ENCODE measurements at regions not wholly inside any gene's neighbourhood (a gene's known extent, or its start where the extent isn't known, plus 50 kb on each side); places are given as distances from the start of the nearest gene placed in this dataset.

- H3K4me3 Mint-ChIP-seq (ENCODE audit: unreplicated experiment) = no peak overlapping the region
- no peak for DNase-seq
- H3K4me1 Mint-ChIP-seq (ENCODE audit: low read depth, unreplicated experiment) = no peaks in the 10 kb centered on the region
- H3K4me1 ChIP-seq = peaks cover 27% of the 10 kb centered on the region
- no peaks in the 10 kb centered on the region for H3K36me3 Mint-ChIP-seq (ENCODE audit: insufficient read depth, unreplicated experiment)
- CTCF ChIA-PET = no interaction called here
- H3K27me3 Mint-ChIP-seq (ENCODE audit: insufficient read depth, unreplicated experiment) = no peaks in the 10 kb centered on the region
- H3K27me3 ChIP-seq (replicated peaks; ENCODE audit: control insufficient read depth, insufficient read depth, low read length) = no peaks in the 10 kb centered on the region
- H3K9me3 ChIP-seq = peaks cover 13% of the 10 kb centered on the region; the same call in 1 of the 2 replicates
- H3K36me3 ChIP-seq (ENCODE audit: control insufficient read depth, insufficient read depth, low read length) = no peaks in the 10 kb centered on the region
- no peak for TF ChIP-seq CTCF (IDR thresholded peaks at IDR 0.05; ENCODE audit: insufficient read depth in 1 of 2, low read depth in 1 of 2, low read length in 1 of 2, severe bottlenecking in 1 of 2, unreplicated experiment in 1 of 2)
- no peak overlapping the region for H3K27ac Mint-ChIP-seq (ENCODE audit: unreplicated experiment)
- POLR2A ChIA-PET = no interaction called here
- H3K4me3 ChIP-seq (ENCODE audit: low read depth, low read length) = no peak overlapping the region
- no TSS peak for BruUV-seq (replicated peaks)
- intact Hi-C loops (cut with micrococcal nuclease; ENCODE audit: unreplicated experiment) = no loop called here
- peaks cover 37% of the 10 kb centered on the region for H3K9me3 Mint-ChIP-seq (ENCODE audit: unreplicated experiment)
Observed at GRCh38 chr12:27907766-27908165, 64.8 kb downstream of the PTHLH start.

GRCh38 chr12:27906658-27907473, 65.7 kb downstream of the PTHLH start:
- no peak overlapping the region for H3K4me3 Mint-ChIP-seq (ENCODE audit: unreplicated experiment)
- no peak for TF ChIP-seq CTCF (IDR thresholded peaks at IDR 0.05; ENCODE audit: insufficient read depth in 1 of 2, low read depth in 1 of 2, low read length in 1 of 2, severe bottlenecking in 1 of 2, unreplicated experiment in 1 of 2)
- H3K27me3 ChIP-seq (replicated peaks; ENCODE audit: control insufficient read depth, insufficient read depth, low read length) = no peaks in the 10 kb centered on the region
- no peak for DNase-seq
- peaks cover 27% of the 10 kb centered on the region for H3K4me1 ChIP-seq
- H3K27ac Mint-ChIP-seq (ENCODE audit: unreplicated experiment) = peak overlapping the region; percentile 20
- H3K36me3 Mint-ChIP-seq (ENCODE audit: insufficient read depth, unreplicated experiment) = no peaks in the 10 kb centered on the region
- no peaks in the 10 kb centered on the region for H3K27me3 Mint-ChIP-seq (ENCODE audit: insufficient read depth, unreplicated experiment)
- no peaks in the 10 kb centered on the region for H3K4me1 Mint-ChIP-seq (ENCODE audit: low read depth, unreplicated experiment)
- POLR2A ChIA-PET = no interaction called here
- CTCF ChIA-PET = no interaction called here
- no TSS peak for BruUV-seq (replicated peaks)
- no peaks in the 10 kb centered on the region for H3K36me3 ChIP-seq (ENCODE audit: control insufficient read depth, insufficient read depth, low read length)
- peaks cover 37% of the 10 kb centered on the region for H3K9me3 Mint-ChIP-seq (ENCODE audit: unreplicated experiment)
- H3K4me3 ChIP-seq (ENCODE audit: low read depth, low read length) = no peak overlapping the region
- H3K9me3 ChIP-seq = peaks cover 13% of the 10 kb centered on the region; the same call in 1 of the 2 replicates
- intact Hi-C loops (cut with micrococcal nuclease; ENCODE audit: unreplicated experiment) = no loop called here

GRCh38 chr12:27906127-27906500, 66.4 kb downstream of the PTHLH start:
- no peak for DNase-seq
- Mint-ChIP-seq H3K9me3 (ENCODE audit: unreplicated experiment) (peaks cover 31% of the 10 kb centered on the region), H3K27ac (ENCODE audit: unreplicated experiment) (peak overlapping the region; percentile 20), H3K36me3 (ENCODE audit: insufficient read depth, unreplicated experiment) (no peaks in the 10 kb centered on the region), H3K27me3 (ENCODE audit: insufficient read depth, unreplicated experiment) (no peaks in the 10 kb centered on the region), H3K4me1 (ENCODE audit: low read depth, unreplicated experiment) (no peaks in the 10 kb centered on the region), H3K4me3 (ENCODE audit: unreplicated experiment) (no peak overlapping the region)
- Histone ChIP-seq H3K27me3 (replicated peaks; ENCODE audit: control insufficient read depth, insufficient read depth, low read length) (no peaks in the 10 kb centered on the region), H3K4me1 (peaks cover 27% of the 10 kb centered on the region), H3K4me3 (ENCODE audit: low read depth, low read length) (no peak overlapping the region), H3K36me3 (ENCODE audit: control insufficient read depth, insufficient read depth, low read length) (no peaks in the 10 kb centered on the region), H3K9me3 (peaks cover 13% of the 10 kb centered on the region; the same call in 1 of the 2 replicates)
- CTCF ChIA-PET = no interaction called here
- no peak for TF ChIP-seq CTCF (IDR thresholded peaks at IDR 0.05; ENCODE audit: insufficient read depth in 1 of 2, low read depth in 1 of 2, low read length in 1 of 2, severe bottlenecking in 1 of 2, unreplicated experiment in 1 of 2)
- intact Hi-C loops (cut with micrococcal nuclease; ENCODE audit: unreplicated experiment) = no loop called here
- no TSS peak for BruUV-seq (replicated peaks)
- POLR2A ChIA-PET = no interaction called here

All from Caco-2 (cell line).